Neural cell (in vitro differentiated cells): ENCODE measurements at regions not wholly inside any gene's neighbourhood (a gene's known extent, or its start where the extent isn't known, plus 50 kb on each side); places are given as distances from the start of the nearest gene placed in this dataset.

Experiments
- H2AFZ ChIP-seq: fragments of 200-600, 300-800 bp; sonication (generic), shearing (Covaris generic); 2 replicates; pipeline ENCODE4 v1.6.0; 2014; ENCODE audit warnings: low read depth, mild to moderate bottlenecking, antibody characterized with exemption, low read length, moderate library complexity
- H3F3A ChIP-seq: fragments of 200-600 bp; shearing (Covaris generic); 2 replicates; pipeline ENCODE4 v1.6.1; 2016; ENCODE audit warnings: mild to moderate bottlenecking, moderate library complexity, mixed read lengths, antibody characterized with exemption, low read length; ENCODE audit not compliant: insufficient read depth, poor library complexity, severe bottlenecking
- H3K27ac ChIP-seq: fragments of 200-600, 300-800 bp; sonication (generic), shearing (Covaris generic); 2 replicates; pipeline ENCODE4 v1.5.1; 2014; ENCODE audit warnings: mild to moderate bottlenecking, low read length, moderate library complexity
- H3K27me3 ChIP-seq: fragments of 300-800, 200-600 bp; sonication (generic), shearing (Covaris generic); 2 replicates; pipeline ENCODE4 v1.6.0; 2014; ENCODE audit warnings: mild to moderate bottlenecking, low read depth, low read length, moderate library complexity; ENCODE audit not compliant: insufficient read depth
- H3K36me3 ChIP-seq: fragments of 300-800, 200-600 bp; sonication (generic), shearing (Covaris generic); 2 replicates; pipeline ENCODE4 v1.5.1; 2014; ENCODE audit warnings: mild to moderate bottlenecking, antibody characterized with exemption, low read length, moderate library complexity; ENCODE audit not compliant: insufficient read depth
- H3K4me2 ChIP-seq: fragments of 300-800, 200-600 bp; sonication (generic), shearing (Covaris generic); 2 replicates; pipeline ENCODE4 v1.6.0; 2014; ENCODE audit warnings: mild to moderate bottlenecking, low read length
- H3K4me3 ChIP-seq: fragments of 300-800, 200-600 bp; sonication (generic), shearing (Covaris generic); 2 replicates; pipeline ENCODE4 v1.5.1; 2014; ENCODE audit warnings: mild to moderate bottlenecking, low read length, moderate library complexity
- H3K79me2 ChIP-seq: fragments of 200-600 bp; shearing (Covaris generic); replicated peaks from 2 replicates; pipeline ENCODE4 v1.6.0; 2014; ENCODE audit warnings: mild to moderate bottlenecking, low read length, moderate library complexity; ENCODE audit not compliant: insufficient read depth
- H3K9ac ChIP-seq: fragments of 300-800, 200-600 bp; sonication (generic), shearing (Covaris generic); 2 replicates; pipeline ENCODE4 v1.6.1; 2016; ENCODE audit warnings: mild to moderate bottlenecking, low read length, mixed read lengths
- H3K9me2 ChIP-seq: fragments of 200-600 bp; shearing (Covaris generic); 2 replicates; pipeline ENCODE4 v1.6.1; 2016; ENCODE audit warnings: mild to moderate bottlenecking, low read length, mixed read lengths; ENCODE audit not compliant: insufficient read depth
- H3K9me3 ChIP-seq: fragments of 200-600, 300-800 bp; sonication (generic), shearing (Covaris generic); 2 replicates; pipeline ENCODE4 v1.6.1; 2016; ENCODE audit warnings: mild to moderate bottlenecking, mixed run types, low read length, moderate library complexity, mixed read lengths
- H4K20me1 ChIP-seq: fragments of 200-600 bp; shearing (Covaris generic); 2 replicates; pipeline ENCODE4 v1.6.1; 2016; ENCODE audit warnings: mild to moderate bottlenecking, mixed run types; ENCODE audit not compliant: insufficient read depth
- CTCF ChIP-seq: fragments of 450-650 bp; IDR thresholded peaks from 2 replicates; pipeline ENCODE4 v1.5.1; 2014; ENCODE audit warnings: antibody characterized with exemption, mild to moderate bottlenecking, moderate library complexity; ENCODE audit not compliant: poor library complexity, severe bottlenecking
- EP300 ChIP-seq: fragments of 450-650 bp; conservative IDR thresholded peaks from 2 replicates; pipeline ENCODE4 v1.6.1; 2014; ENCODE audit warnings: antibody characterized with exemption, mild to moderate bottlenecking, moderate library complexity; ENCODE audit not compliant: poor library complexity, severe bottlenecking
- EZH2 ChIP-seq: fragments of 200-600, 300-800 bp; shearing (Covaris generic), sonication (generic); IDR thresholded peaks from 2 replicates; pipeline ENCODE4 v1.6.1; 2014; ENCODE audit warnings: antibody characterized with exemption, low read length, borderline replicate concordance, mild to moderate bottlenecking; ENCODE audit not compliant: insufficient read depth, poor library complexity, severe bottlenecking
- MXI1 ChIP-seq: fragments of 450-650 bp; conservative IDR thresholded peaks from 2 replicates; pipeline ENCODE4 v1.6.1; 2014; ENCODE audit warnings: antibody characterized with exemption, mild to moderate bottlenecking; ENCODE audit not compliant: poor library complexity, severe bottlenecking
- POLR2AphosphoS5 ChIP-seq: IDR thresholded peaks from 2 replicates; pipeline ENCODE4 v1.6.1; 2012
- RAD21 ChIP-seq: fragments of 450-650 bp; conservative IDR thresholded peaks from 2 replicates; pipeline ENCODE4 v1.6.1; 2014; ENCODE audit warnings: antibody characterized with exemption, mild to moderate bottlenecking, moderate library complexity
- REST ChIP-seq: IDR thresholded peaks from 2 replicates; pipeline ENCODE4 v1.6.1; 2012; ENCODE audit warnings: borderline replicate concordance
- SMC3 ChIP-seq: fragments of 450-650 bp; conservative IDR thresholded peaks from 2 replicates; pipeline ENCODE4 v1.6.1; 2014; ENCODE audit warnings: antibody characterized with exemption, mild to moderate bottlenecking, moderate library complexity; ENCODE audit not compliant: poor library complexity
- TAF1 ChIP-seq: IDR thresholded peaks from 2 replicates; pipeline ENCODE4 v1.6.1; 2012; ENCODE audit warnings: low read depth

GRCh38 chr12:58481811-58482210, 438.5 kb downstream of the LRIG3 start:
- Histone ChIP-seq H3K9ac (no peak overlapping the region), H2AFZ (no peak overlapping the region), H4K20me1 (no peaks in the 10 kb centered on the region), H3K4me3 (no peak overlapping the region), H3K79me2 (no peaks in the 10 kb centered on the region), H3K9me3 (no peaks in the 10 kb centered on the region), H3K36me3 (no peaks in the 10 kb centered on the region), H3K27me3 (no peaks in the 10 kb centered on the region), H3F3A (no peaks in the 10 kb centered on the region), H3K27ac (no peak overlapping the region), H3K9me2 (no peaks in the 10 kb centered on the region), H3K4me2 (no peak overlapping the region)
- no peak for TF ChIP-seq REST
- TF ChIP-seq TAF1: no peak
- no peak for TF ChIP-seq CTCF
- TF ChIP-seq SMC3: no peak
- no peak for TF ChIP-seq RAD21
- no peak for TF ChIP-seq MXI1
- no peak for TF ChIP-seq EZH2
- TF ChIP-seq EP300: no peak
- TF ChIP-seq POLR2AphosphoS5: no peak

GRCh38 chr12:58487255-58487654, 433.0 kb downstream of the LRIG3 start:
- Histone ChIP-seq H3K36me3 (no peaks in the 10 kb centered on the region), H3F3A (no peaks in the 10 kb centered on the region), H3K4me3 (no peak overlapping the region), H3K4me2 (no peak overlapping the region), H3K27ac (no peak overlapping the region), H3K27me3 (no peaks in the 10 kb centered on the region), H2AFZ (no peak overlapping the region), H3K9me2 (no peaks in the 10 kb centered on the region), H3K9ac (no peak overlapping the region), H3K79me2 (no peaks in the 10 kb centered on the region), H4K20me1 (no peaks in the 10 kb centered on the region), H3K9me3 (no peaks in the 10 kb centered on the region)
- no peak for TF ChIP-seq POLR2AphosphoS5
- TF ChIP-seq CTCF: no peak
- no peak for TF ChIP-seq REST
- TF ChIP-seq RAD21: no peak
- TF ChIP-seq EP300: no peak
- TF ChIP-seq MXI1: no peak
